ENCODE measurements at regions not wholly inside any gene's neighbourhood (a gene's known extent, or its start where the extent isn't known, plus 50 kb on each side); places are given as distances from the start of the nearest gene placed in this dataset.

DNA sequence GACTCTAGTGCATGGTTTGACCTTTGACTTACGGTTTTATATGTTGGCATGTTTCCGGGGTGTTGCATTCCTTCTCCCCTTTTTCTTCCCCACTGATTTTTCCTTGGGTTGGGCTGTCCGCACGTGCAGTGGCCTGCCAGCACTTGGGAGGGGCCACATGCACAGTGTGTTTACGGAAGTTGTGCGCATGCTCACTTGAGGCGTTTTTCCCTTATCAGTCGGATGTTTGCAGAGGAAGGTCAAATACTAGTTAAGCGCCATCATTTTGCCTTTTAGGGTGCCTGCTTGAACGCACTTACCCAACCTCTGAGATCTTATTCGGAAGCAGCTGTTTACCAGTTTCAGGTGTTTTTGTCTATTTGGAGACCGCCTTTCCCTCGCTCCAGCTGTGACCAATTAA, 653.9 kb upstream of the AADAT start:
- Histone ChIP-seq H3K9me3 (ENCODE audit: insufficient read depth, low read length) (no peaks in the 10 kb centered on the region), H3K27me3 (ENCODE audit: insufficient read depth, insufficient read length) (no peaks in the 10 kb centered on the region), H3K4me3 (ENCODE audit: insufficient read length, low read depth) (no peak overlapping the region), H3K36me3 (ENCODE audit: insufficient read depth, insufficient read length, low read length) (no peaks in the 10 kb centered on the region), H3K4me1 (ENCODE audit: insufficient read depth, insufficient read length) (no peaks in the 10 kb centered on the region), H3K9ac (ENCODE audit: insufficient read length, low read depth) (no peak overlapping the region)
- TF ChIP-seq SUZ12 (IDR thresholded peaks at IDR 0.05; ENCODE audit: extremely low read depth, insufficient read depth, insufficient read length) = no peak
- TF ChIP-seq ZNF274 (IDR thresholded peaks at IDR 0.05; ENCODE audit: low read depth, low read length) = no peak
- TF ChIP-seq YY1 (IDR thresholded peaks at IDR 0.05; ENCODE audit: insufficient read depth, insufficient read length) = no peak
- no peak for DNase-seq (ENCODE audit: low read depth, low spot score)

- H3K9me3 ChIP-seq (ENCODE audit: insufficient read depth, low read length) = no peaks in the 10 kb centered on the region
Observed at GRCh38 chr4:170741856-170742255, 652.1 kb upstream of the AADAT start.

GRCh38 chr4:170736710-170737109, 647.0 kb upstream of the AADAT start:
- H3K9ac ChIP-seq (ENCODE audit: insufficient read length, low read depth) = no peak overlapping the region
- no peaks in the 10 kb centered on the region for H3K9me3 ChIP-seq (ENCODE audit: insufficient read depth, low read length)
- no peaks in the 10 kb centered on the region for H3K36me3 ChIP-seq (ENCODE audit: insufficient read depth, insufficient read length, low read length)
- H3K27me3 ChIP-seq (ENCODE audit: insufficient read depth, insufficient read length) = no peaks in the 10 kb centered on the region
- no peak overlapping the region for H3K4me3 ChIP-seq (ENCODE audit: insufficient read length, low read depth)
- DNase-seq (ENCODE audit: low read depth, low spot score) = no peak
- no peaks in the 10 kb centered on the region for H3K4me1 ChIP-seq (ENCODE audit: insufficient read depth, insufficient read length)
- no peak for TF ChIP-seq SUZ12 (IDR thresholded peaks at IDR 0.05; ENCODE audit: extremely low read depth, insufficient read depth, insufficient read length)

More at GRCh38 chr4:170741856-170742255, 652.1 kb upstream of the AADAT start:
- no peaks in the 10 kb centered on the region for H3K4me1 ChIP-seq (ENCODE audit: insufficient read depth, insufficient read length)
- TF ChIP-seq YY1 (IDR thresholded peaks at IDR 0.05; ENCODE audit: insufficient read depth, insufficient read length) (no peak), SUZ12 (IDR thresholded peaks at IDR 0.05; ENCODE audit: extremely low read depth, insufficient read depth, insufficient read length) (no peak), ZNF274 (IDR thresholded peaks at IDR 0.05; ENCODE audit: low read depth, low read length) (no peak)
- H3K27me3 ChIP-seq (ENCODE audit: insufficient read depth, insufficient read length) = no peaks in the 10 kb centered on the region
- no peak overlapping the region for H3K9ac ChIP-seq (ENCODE audit: insufficient read length, low read depth)
- no peak for DNase-seq (ENCODE audit: low read depth, low spot score)
- H3K4me3 ChIP-seq (ENCODE audit: insufficient read length, low read depth) = no peak overlapping the region
- no peaks in the 10 kb centered on the region for H3K36me3 ChIP-seq (ENCODE audit: insufficient read depth, insufficient read length, low read length)

- Histone ChIP-seq H3K9ac (ENCODE audit: insufficient read length, low read depth) (no peak overlapping the region), H3K4me1 (ENCODE audit: insufficient read depth, insufficient read length) (no peaks in the 10 kb centered on the region), H3K27me3 (ENCODE audit: insufficient read depth, insufficient read length) (no peaks in the 10 kb centered on the region), H3K9me3 (ENCODE audit: insufficient read depth, low read length) (no peaks in the 10 kb centered on the region), H3K4me3 (ENCODE audit: insufficient read length, low read depth) (no peak overlapping the region), H3K36me3 (ENCODE audit: insufficient read depth, insufficient read length, low read length) (no peaks in the 10 kb centered on the region)
- TF ChIP-seq SUZ12 (IDR thresholded peaks at IDR 0.05; ENCODE audit: extremely low read depth, insufficient read depth, insufficient read length) = no peak
- no peak for TF ChIP-seq ZNF274 (IDR thresholded peaks at IDR 0.05; ENCODE audit: low read depth, low read length)
- TF ChIP-seq YY1 (IDR thresholded peaks at IDR 0.05; ENCODE audit: insufficient read depth, insufficient read length) = no peak
- DNase-seq (ENCODE audit: low read depth, low spot score) = no peak
Observed at GRCh38 chr4:170729897-170730296, 640.1 kb upstream of the AADAT start.

- TF ChIP-seq YY1 (IDR thresholded peaks at IDR 0.05; ENCODE audit: insufficient read depth, insufficient read length) (no peak), ZNF274 (IDR thresholded peaks at IDR 0.05; ENCODE audit: low read depth, low read length) (no peak), SUZ12 (IDR thresholded peaks at IDR 0.05; ENCODE audit: extremely low read depth, insufficient read depth, insufficient read length) (no peak)
- no peak for DNase-seq (ENCODE audit: low read depth, low spot score)
- Histone ChIP-seq H3K4me3 (ENCODE audit: insufficient read length, low read depth) (no peak overlapping the region), H3K27me3 (ENCODE audit: insufficient read depth, insufficient read length) (no peaks in the 10 kb centered on the region), H3K9me3 (ENCODE audit: insufficient read depth, low read length) (no peaks in the 10 kb centered on the region), H3K4me1 (ENCODE audit: insufficient read depth, insufficient read length) (no peaks in the 10 kb centered on the region), H3K9ac (ENCODE audit: insufficient read length, low read depth) (no peak overlapping the region), H3K36me3 (ENCODE audit: insufficient read depth, insufficient read length, low read length) (no peaks in the 10 kb centered on the region)
Observed at GRCh38 chr4:170729236-170729635, 639.5 kb upstream of the AADAT start.

GRCh38 chr4:170724191-170724590, 634.4 kb upstream of the AADAT start:
- H3K4me3 ChIP-seq (ENCODE audit: insufficient read length, low read depth) = no peak overlapping the region
- no peaks in the 10 kb centered on the region for H3K9me3 ChIP-seq (ENCODE audit: insufficient read depth, low read length)
- H3K27me3 ChIP-seq (ENCODE audit: insufficient read depth, insufficient read length) = no peaks in the 10 kb centered on the region
- H3K36me3 ChIP-seq (ENCODE audit: insufficient read depth, insufficient read length, low read length) = no peaks in the 10 kb centered on the region
- H3K9ac ChIP-seq (ENCODE audit: insufficient read length, low read depth) = no peak overlapping the region
- DNase-seq (ENCODE audit: low read depth, low spot score) = no peak
- no peaks in the 10 kb centered on the region for H3K4me1 ChIP-seq (ENCODE audit: insufficient read depth, insufficient read length)
- no peak for TF ChIP-seq YY1 (IDR thresholded peaks at IDR 0.05; ENCODE audit: insufficient read depth, insufficient read length)
- no peak for TF ChIP-seq ZNF274 (IDR thresholded peaks at IDR 0.05; ENCODE audit: low read depth, low read length)
- TF ChIP-seq SUZ12 (IDR thresholded peaks at IDR 0.05; ENCODE audit: extremely low read depth, insufficient read depth, insufficient read length) = no peak

GRCh38 chr4:170723171-170723570, 633.4 kb upstream of the AADAT start:
- Histone ChIP-seq H3K9ac (ENCODE audit: insufficient read length, low read depth) (no peak overlapping the region), H3K4me3 (ENCODE audit: insufficient read length, low read depth) (no peak overlapping the region), H3K27me3 (ENCODE audit: insufficient read depth, insufficient read length) (no peaks in the 10 kb centered on the region), H3K36me3 (ENCODE audit: insufficient read depth, insufficient read length, low read length) (no peaks in the 10 kb centered on the region), H3K9me3 (ENCODE audit: insufficient read depth, low read length) (no peaks in the 10 kb centered on the region), H3K4me1 (ENCODE audit: insufficient read depth, insufficient read length) (no peaks in the 10 kb centered on the region)
- no peak for DNase-seq (ENCODE audit: low read depth, low spot score)
- TF ChIP-seq YY1 (IDR thresholded peaks at IDR 0.05; ENCODE audit: insufficient read depth, insufficient read length) (no peak), ZNF274 (IDR thresholded peaks at IDR 0.05; ENCODE audit: low read depth, low read length) (no peak), SUZ12 (IDR thresholded peaks at IDR 0.05; ENCODE audit: extremely low read depth, insufficient read depth, insufficient read length) (no peak)

Measured in NT2/D1 (cell line).